NCI-H345 treated with DMSO at 0.1 percent for 48 hours (cell line): ENCODE measurements at regions not wholly inside any gene's neighbourhood (a gene's known extent, or its start where the extent isn't known, plus 50 kb on each side); places are given as distances from the start of the nearest gene placed in this dataset.

ENCODE experiments used
- DNase-seq: peaks from one replicate; lab custom pipeline; 2025; ENCODE audit not compliant: unreplicated experiment; lab: John Stamatoyannopoulos, UW

- no peak for DNase-seq
Observed at GRCh38 chr12:13451776-13452175, 255.2 kb downstream of the EMP1 start.

GRCh38 chr12:13450231-13451080 lies 253.9 kb downstream of the EMP1 start:
- no peak for DNase-seq

- DNase-seq: no peak
Observed at GRCh38 chr12:13444076-13444475, 247.6 kb downstream of the EMP1 start.

GRCh38 chr12:13443498-13443897 lies 247.0 kb downstream of the EMP1 start:
- no peak for DNase-seq

GRCh38 chr12:13443028-13443427 lies 246.5 kb downstream of the EMP1 start:
- DNase-seq: no peak

- no peak for DNase-seq
Observed at GRCh38 chr12:13442457-13442856, 245.9 kb downstream of the EMP1 start.

GRCh38 chr12:13440844-13441243 lies 244.3 kb downstream of the EMP1 start:
- no peak for DNase-seq

GRCh38 chr12:13437541-13437940 lies 241.0 kb downstream of the EMP1 start:
- DNase-seq: no peak

- DNase-seq: no peak
Observed at GRCh38 chr12:13436696-13437391, 240.3 kb downstream of the EMP1 start.

- no peak for DNase-seq
Observed at GRCh38 chr12:13436182-13436581, 239.7 kb downstream of the EMP1 start.

- no peak for DNase-seq
Observed at GRCh38 chr12:13435235-13435933, 238.9 kb downstream of the EMP1 start.

- DNase-seq: no peak
Observed at GRCh38 chr12:13433768-13434167, 237.2 kb downstream of the EMP1 start.

- DNase-seq: no peak
Observed at GRCh38 chr12:13431041-13431440, 234.5 kb downstream of the EMP1 start.

GRCh38 chr12:13428538-13429265 lies 232.2 kb downstream of the EMP1 start:
- no peak for DNase-seq

- no peak for DNase-seq
Observed at GRCh38 chr12:13425766-13426165, 229.2 kb downstream of the EMP1 start.

GRCh38 chr12:13422291-13422690 lies 225.8 kb downstream of the EMP1 start:
- DNase-seq: no peak

GRCh38 chr12:13417516-13417915 lies 221.0 kb downstream of the EMP1 start:
- no peak for DNase-seq

GRCh38 chr12:13411287-13411686 lies 214.8 kb downstream of the EMP1 start:
- no peak for DNase-seq

GRCh38 chr12:13405961-13406703 lies 209.6 kb downstream of the EMP1 start:
- no peak for DNase-seq
